ENCODE measurements at regions not wholly inside any gene's neighbourhood (a gene's known extent, or its start where the extent isn't known, plus 50 kb on each side); places are given as distances from the start of the nearest gene placed in this dataset.

DNA sequence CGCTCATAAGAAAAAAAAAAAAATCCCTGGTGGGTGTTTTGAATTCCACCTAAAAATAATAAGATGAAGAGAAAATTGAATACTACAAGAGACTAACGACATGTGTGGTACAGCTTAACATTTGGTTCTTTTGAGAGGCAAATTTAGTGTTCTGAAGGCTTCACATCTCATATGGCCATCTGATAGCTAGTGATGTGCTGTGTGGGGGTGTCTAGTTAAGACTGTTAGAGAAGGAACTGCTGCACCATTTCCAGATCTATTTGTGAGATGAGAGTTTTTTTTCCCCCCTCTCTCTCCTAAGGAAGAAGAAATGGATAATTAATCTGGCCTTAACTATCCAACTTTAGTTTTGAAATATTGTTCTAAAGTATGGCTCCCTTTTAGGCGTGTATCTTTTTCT lies 321.6 kb downstream of the SLC4A3 start:
- TF ChIP-seq, protein P1, sequence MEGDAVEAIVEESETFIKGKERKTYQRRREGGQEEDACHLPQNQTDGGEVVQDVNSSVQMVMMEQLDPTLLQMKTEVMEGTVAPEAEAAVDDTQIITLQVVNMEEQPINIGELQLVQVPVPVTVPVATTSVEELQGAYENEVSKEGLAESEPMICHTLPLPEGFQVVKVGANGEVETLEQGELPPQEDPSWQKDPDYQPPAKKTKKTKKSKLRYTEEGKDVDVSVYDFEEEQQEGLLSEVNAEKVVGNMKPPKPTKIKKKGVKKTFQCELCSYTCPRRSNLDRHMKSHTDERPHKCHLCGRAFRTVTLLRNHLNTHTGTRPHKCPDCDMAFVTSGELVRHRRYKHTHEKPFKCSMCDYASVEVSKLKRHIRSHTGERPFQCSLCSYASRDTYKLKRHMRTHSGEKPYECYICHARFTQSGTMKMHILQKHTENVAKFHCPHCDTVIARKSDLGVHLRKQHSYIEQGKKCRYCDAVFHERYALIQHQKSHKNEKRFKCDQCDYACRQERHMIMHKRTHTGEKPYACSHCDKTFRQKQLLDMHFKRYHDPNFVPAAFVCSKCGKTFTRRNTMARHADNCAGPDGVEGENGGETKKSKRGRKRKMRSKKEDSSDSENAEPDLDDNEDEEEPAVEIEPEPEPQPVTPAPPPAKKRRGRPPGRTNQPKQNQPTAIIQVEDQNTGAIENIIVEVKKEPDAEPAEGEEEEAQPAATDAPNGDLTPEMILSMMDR (IDR thresholded peaks at IDR 0.05), result no peak
- TF ChIP-seq POLR2AphosphoS5 (IDR thresholded peaks at IDR 0.05), result no peak
